T-helper 2 cell treated with Interferon-gamma antibody and Interleukin-4, amounts not matched to agents 5 μg/mL and 100 μg/mL, for 36 hours (primary cell): ENCODE measurements at regions not wholly inside any gene's neighbourhood (a gene's known extent, or its start where the extent isn't known, plus 50 kb on each side); places are given as distances from the start of the nearest gene placed in this dataset.

ENCODE experiments used
- DNase-seq: peaks from one replicate; pipeline ENCODE4 v3.0.0; 2021; ENCODE audit warnings: low spot score
- H3K27ac Mint-ChIP-seq: one replicate; pipeline ENCODE4 v1.8.0; 2021; ENCODE audit warnings: mild to moderate bottlenecking, mixed read lengths
- H3K27me3 Mint-ChIP-seq: one replicate; pipeline ENCODE4 v1.8.0; 2021; ENCODE audit warnings: low read depth, mixed read lengths
- H3K36me3 Mint-ChIP-seq: one replicate; pipeline ENCODE4 v1.8.0; 2021; ENCODE audit warnings: low read depth, mixed read lengths
- H3K4me1 Mint-ChIP-seq: one replicate; pipeline ENCODE4 v1.8.0; 2021; ENCODE audit warnings: low read depth, mixed read lengths
- H3K4me3 Mint-ChIP-seq: one replicate; pipeline ENCODE4 v1.8.0; 2022; ENCODE audit warnings: mild to moderate bottlenecking, moderate library complexity, mixed read lengths
- H3K9me3 Mint-ChIP-seq: one replicate; pipeline ENCODE4 v1.8.0; 2021; ENCODE audit warnings: mixed read lengths

GRCh38 chr7:113825832-113826231 lies 93.0 kb downstream of the PPP1R3A start:
- H3K27ac Mint-ChIP-seq = no peak overlapping the region
- no peaks in the 10 kb centered on the region for H3K4me1 Mint-ChIP-seq
- no peak overlapping the region for H3K4me3 Mint-ChIP-seq
- H3K27me3 Mint-ChIP-seq = no peaks in the 10 kb centered on the region
- no peaks in the 10 kb centered on the region for H3K36me3 Mint-ChIP-seq
- no peak for DNase-seq
- no peaks in the 10 kb centered on the region for H3K9me3 Mint-ChIP-seq

GRCh38 chr7:113824117-113824823 lies 94.5 kb downstream of the PPP1R3A start:
- Mint-ChIP-seq H3K27me3 (no peaks in the 10 kb centered on the region), H3K27ac (no peak overlapping the region), H3K4me1 (no peaks in the 10 kb centered on the region), H3K36me3 (no peaks in the 10 kb centered on the region), H3K4me3 (no peak overlapping the region), H3K9me3 (no peaks in the 10 kb centered on the region)
- DNase-seq = no peak

GRCh38 chr7:113819474-113819873 lies 99.3 kb downstream of the PPP1R3A start:
- Mint-ChIP-seq H3K36me3 (no peaks in the 10 kb centered on the region), H3K27me3 (no peaks in the 10 kb centered on the region), H3K4me3 (no peak overlapping the region), H3K4me1 (no peaks in the 10 kb centered on the region), H3K9me3 (no peaks in the 10 kb centered on the region), H3K27ac (no peak overlapping the region)
- DNase-seq = no peak

- no peak overlapping the region for H3K27ac Mint-ChIP-seq
- no peaks in the 10 kb centered on the region for H3K9me3 Mint-ChIP-seq
- no peak for DNase-seq
- no peaks in the 10 kb centered on the region for H3K4me1 Mint-ChIP-seq
- H3K4me3 Mint-ChIP-seq = no peak overlapping the region
- H3K27me3 Mint-ChIP-seq = no peaks in the 10 kb centered on the region
- no peaks in the 10 kb centered on the region for H3K36me3 Mint-ChIP-seq
These were observed 102.2 kb downstream of the PPP1R3A start for GRCh38 chr7:113816639-113817038.

- H3K4me3 Mint-ChIP-seq = no peak overlapping the region
These were observed 105.3 kb downstream of the PPP1R3A start for GRCh38 chr7:113813471-113813870.

GRCh38 chr7:113812591-113813255 lies 106.1 kb downstream of the PPP1R3A start:
- Mint-ChIP-seq H3K27me3 (no peaks in the 10 kb centered on the region), H3K4me3 (no peak overlapping the region), H3K36me3 (no peaks in the 10 kb centered on the region), H3K27ac (no peak overlapping the region), H3K9me3 (no peaks in the 10 kb centered on the region), H3K4me1 (no peaks in the 10 kb centered on the region)
- no peak for DNase-seq

More at GRCh38 chr7:113813471-113813870, 105.3 kb downstream of the PPP1R3A start:
- no peaks in the 10 kb centered on the region for H3K4me1 Mint-ChIP-seq
- no peak overlapping the region for H3K27ac Mint-ChIP-seq
- H3K27me3 Mint-ChIP-seq = no peaks in the 10 kb centered on the region
- no peak for DNase-seq
- H3K36me3 Mint-ChIP-seq = no peaks in the 10 kb centered on the region
- H3K9me3 Mint-ChIP-seq = no peaks in the 10 kb centered on the region

GRCh38 chr7:113810080-113810744 lies 108.6 kb downstream of the PPP1R3A start:
- Mint-ChIP-seq H3K4me1 (no peaks in the 10 kb centered on the region), H3K36me3 (no peaks in the 10 kb centered on the region), H3K4me3 (no peak overlapping the region), H3K27me3 (no peaks in the 10 kb centered on the region), H3K9me3 (no peaks in the 10 kb centered on the region), H3K27ac (no peak overlapping the region)
- DNase-seq = no peak

GRCh38 chr7:113809581-113809980 lies 109.2 kb downstream of the PPP1R3A start:
- H3K9me3 Mint-ChIP-seq = no peaks in the 10 kb centered on the region
- DNase-seq = no peak

GRCh38 chr7:113806633-113807327 lies 112.0 kb downstream of the PPP1R3A start:
- H3K9me3 Mint-ChIP-seq = no peaks in the 10 kb centered on the region
- no peak overlapping the region for H3K27ac Mint-ChIP-seq
- no peaks in the 10 kb centered on the region for H3K27me3 Mint-ChIP-seq
- no peaks in the 10 kb centered on the region for H3K4me1 Mint-ChIP-seq
- H3K4me3 Mint-ChIP-seq = no peak overlapping the region
- no peaks in the 10 kb centered on the region for H3K36me3 Mint-ChIP-seq
- DNase-seq = no peak

More at GRCh38 chr7:113809581-113809980, 109.2 kb downstream of the PPP1R3A start:
- H3K36me3 Mint-ChIP-seq = no peaks in the 10 kb centered on the region
- H3K4me3 Mint-ChIP-seq = no peak overlapping the region
- H3K27me3 Mint-ChIP-seq = no peaks in the 10 kb centered on the region
- no peak overlapping the region for H3K27ac Mint-ChIP-seq
- no peaks in the 10 kb centered on the region for H3K4me1 Mint-ChIP-seq

GRCh38 chr7:113805976-113806375 lies 112.8 kb downstream of the PPP1R3A start:
- H3K4me3 Mint-ChIP-seq = no peak overlapping the region
- H3K36me3 Mint-ChIP-seq = no peaks in the 10 kb centered on the region
- H3K4me1 Mint-ChIP-seq = no peaks in the 10 kb centered on the region
- H3K27ac Mint-ChIP-seq = no peak overlapping the region
- H3K9me3 Mint-ChIP-seq = no peaks in the 10 kb centered on the region
- H3K27me3 Mint-ChIP-seq = no peaks in the 10 kb centered on the region
- DNase-seq = no peak

GRCh38 chr7:113804475-113805095 lies 114.2 kb downstream of the PPP1R3A start:
- Mint-ChIP-seq H3K27ac (no peak overlapping the region), H3K4me3 (no peak overlapping the region), H3K27me3 (no peaks in the 10 kb centered on the region), H3K9me3 (no peaks in the 10 kb centered on the region), H3K4me1 (no peaks in the 10 kb centered on the region), H3K36me3 (no peaks in the 10 kb centered on the region)
- DNase-seq = no peak

- Mint-ChIP-seq H3K27me3 (no peaks in the 10 kb centered on the region), H3K4me1 (no peaks in the 10 kb centered on the region), H3K36me3 (no peaks in the 10 kb centered on the region), H3K4me3 (no peak overlapping the region), H3K27ac (no peak overlapping the region), H3K9me3 (no peaks in the 10 kb centered on the region)
- DNase-seq = no peak
These were observed 117.1 kb downstream of the PPP1R3A start for GRCh38 chr7:113801751-113802150.

GRCh38 chr7:113800826-113801225 lies 118.0 kb downstream of the PPP1R3A start:
- DNase-seq = no peak
- H3K9me3 Mint-ChIP-seq = no peaks in the 10 kb centered on the region
- H3K36me3 Mint-ChIP-seq = no peaks in the 10 kb centered on the region
- no peaks in the 10 kb centered on the region for H3K27me3 Mint-ChIP-seq
- no peak overlapping the region for H3K4me3 Mint-ChIP-seq
- H3K4me1 Mint-ChIP-seq = no peaks in the 10 kb centered on the region
- no peak overlapping the region for H3K27ac Mint-ChIP-seq
